DMS153 (cell line): ENCODE measurements at regions not wholly inside any gene's neighbourhood (a gene's known extent, or its start where the extent isn't known, plus 50 kb on each side); places are given as distances from the start of the nearest gene placed in this dataset.

Source experiments
- DNase-seq: peaks from one replicate; lab custom pipeline; 2025; lab: John Stamatoyannopoulos, UW

GRCh38 chr20:23205611-23206041, 119.5 kb upstream of the CD93 start:
- DNase-seq, result peak; percentile 47

GRCh38 chr20:23205211-23205610, 119.1 kb upstream of the CD93 start:
- DNase-seq, result no peak

GRCh38 chr20:23203951-23204730, 118.0 kb upstream of the CD93 start:
- DNase-seq, result no peak

- DNase-seq, result no peak
Measured at GRCh38 chr20:23203310-23203709, 117.2 kb upstream of the CD93 start.

- DNase-seq, result no peak
Measured at GRCh38 chr20:23201658-23202057, 115.5 kb upstream of the CD93 start.

GRCh38 chr20:23200914-23201313, 114.8 kb upstream of the CD93 start:
- DNase-seq, result peak; percentile 47

- no peak for DNase-seq
Measured at GRCh38 chr20:23200413-23200812, 114.3 kb upstream of the CD93 start.

- no peak for DNase-seq
Measured at GRCh38 chr20:23199356-23199755, 113.2 kb upstream of the CD93 start.

- no peak for DNase-seq
Measured at GRCh38 chr20:23198815-23199214, 112.7 kb upstream of the CD93 start.

GRCh38 chr20:23197836-23198235, 111.7 kb upstream of the CD93 start:
- DNase-seq, result no peak

- DNase-seq, result no peak
Measured at GRCh38 chr20:23195636-23196035, 109.5 kb upstream of the CD93 start.

GRCh38 chr20:23193801-23194384, 107.8 kb upstream of the CD93 start:
- DNase-seq, result no peak

- no peak for DNase-seq
Measured at GRCh38 chr20:23192469-23192868, 106.3 kb upstream of the CD93 start.

GRCh38 chr20:23190557-23190956, 104.4 kb upstream of the CD93 start:
- DNase-seq, result no peak

- DNase-seq, result no peak
Measured at GRCh38 chr20:23189854-23190253, 103.7 kb upstream of the CD93 start.

- DNase-seq, result no peak
Measured at GRCh38 chr20:23189341-23189740, 103.2 kb upstream of the CD93 start.

- no peak for DNase-seq
Measured at GRCh38 chr20:23188377-23189169, 102.4 kb upstream of the CD93 start.

GRCh38 chr20:23187751-23188150, 101.6 kb upstream of the CD93 start:
- no peak for DNase-seq

GRCh38 chr20:23186808-23187207, 100.7 kb upstream of the CD93 start:
- no peak for DNase-seq

GRCh38 chr20:23180451-23180921, 94.4 kb upstream of the CD93 start:
- DNase-seq, result no peak

- no peak for DNase-seq
Measured at GRCh38 chr20:23179766-23180403, 93.8 kb upstream of the CD93 start.

- no peak for DNase-seq
Measured at GRCh38 chr20:23178806-23179205, 92.7 kb upstream of the CD93 start.
